M059J (cell line): ENCODE measurements at regions not wholly inside any gene's neighbourhood (a gene's known extent, or its start where the extent isn't known, plus 50 kb on each side); places are given as distances from the start of the nearest gene placed in this dataset.
A peak's percentile ranks its signal among the peaks of the same experiment; 100 is the strongest.
"Not testable (repeated sequence)": the region's sequence is repeated elsewhere in the genome, so short reads cannot be mapped to it uniquely, and the experiment has no call there.

Source experiments
- DNase-seq: peaks from one replicate; pipeline ENCODE4 v3.0.0-alpha.2; 2012; ENCODE audit warnings: low read depth

DNA sequence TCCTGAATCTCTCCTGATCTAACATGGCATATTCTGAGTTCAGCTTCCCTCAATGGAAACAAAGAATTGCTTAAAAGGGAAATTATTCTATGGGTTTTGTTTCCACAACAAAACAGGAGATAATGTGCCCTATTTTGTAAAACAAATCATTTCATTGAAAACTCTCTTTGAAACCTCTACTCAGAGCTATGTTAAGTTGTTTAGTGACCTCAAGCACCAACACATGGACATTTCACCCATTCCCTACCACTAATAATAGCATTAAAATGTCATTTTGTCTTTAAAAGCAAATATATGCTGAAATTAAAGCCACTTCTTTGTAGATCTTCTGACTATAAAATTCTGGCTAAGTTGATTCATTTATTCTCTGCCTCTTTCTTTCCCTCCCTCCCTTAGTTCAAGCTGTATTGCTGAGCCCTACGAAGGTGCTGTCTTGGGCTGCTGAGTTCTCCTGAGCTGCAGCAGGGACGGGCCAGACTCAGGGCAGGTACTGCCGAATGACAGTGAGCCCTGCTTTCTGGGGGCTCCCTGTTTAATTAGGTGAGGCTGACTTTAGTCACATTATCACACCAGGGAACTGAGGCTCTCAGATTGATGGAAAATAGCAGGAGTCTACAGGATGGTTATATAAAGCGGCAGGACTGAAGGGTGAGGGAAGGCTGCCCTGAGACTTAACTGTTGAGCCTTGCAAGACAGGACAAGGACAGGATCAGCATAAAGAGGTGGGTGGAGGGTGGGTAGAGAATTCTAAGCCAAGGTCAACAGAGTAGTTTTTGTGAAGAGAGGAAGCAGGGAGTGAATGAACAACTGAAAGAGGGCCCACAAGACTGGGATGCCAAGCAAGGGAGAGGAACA, 1685.1 kb downstream of the SPATA31A7 start:
- DNase-seq, result not testable (repeated sequence)

DNA sequence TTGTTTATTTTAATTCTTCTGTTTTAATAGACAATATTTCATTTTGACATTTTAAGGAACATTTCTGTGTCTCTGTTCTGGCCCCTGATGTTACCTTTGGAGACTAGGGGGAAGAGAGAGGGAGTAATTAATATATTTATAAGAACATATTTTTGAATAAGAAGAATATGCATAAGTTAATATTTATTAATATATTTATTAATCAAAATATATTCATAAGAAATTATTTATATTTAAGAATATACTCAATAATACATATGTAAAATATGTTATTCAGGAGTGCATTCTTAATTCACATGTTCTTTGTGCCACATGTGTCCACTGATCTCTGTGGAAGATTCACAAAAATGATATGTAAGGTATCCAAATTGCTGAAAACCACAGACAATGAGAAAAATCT, 1687.7 kb downstream of the SPATA31A7 start:
- DNase-seq, result not testable (repeated sequence)

DNA sequence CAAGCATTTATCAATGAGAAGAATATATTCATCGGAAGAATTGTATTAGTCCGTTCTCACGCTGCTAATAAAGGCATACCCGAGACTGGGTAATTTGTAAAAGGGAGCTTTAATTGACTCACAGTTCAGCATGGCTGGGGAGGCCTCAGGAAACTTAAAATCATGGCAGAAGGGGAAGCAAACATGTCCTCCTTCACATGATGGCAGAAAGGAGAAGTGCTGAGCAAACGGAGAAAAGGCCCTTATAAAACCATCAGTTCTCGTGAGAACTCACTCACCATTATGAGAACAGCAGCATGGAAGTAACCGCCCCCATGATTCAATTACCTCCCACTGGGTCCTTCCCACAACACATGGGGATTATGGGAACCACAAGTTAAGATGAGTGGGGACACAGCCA, 1688.2 kb downstream of the SPATA31A7 start:
- not testable (repeated sequence) for DNase-seq

DNA sequence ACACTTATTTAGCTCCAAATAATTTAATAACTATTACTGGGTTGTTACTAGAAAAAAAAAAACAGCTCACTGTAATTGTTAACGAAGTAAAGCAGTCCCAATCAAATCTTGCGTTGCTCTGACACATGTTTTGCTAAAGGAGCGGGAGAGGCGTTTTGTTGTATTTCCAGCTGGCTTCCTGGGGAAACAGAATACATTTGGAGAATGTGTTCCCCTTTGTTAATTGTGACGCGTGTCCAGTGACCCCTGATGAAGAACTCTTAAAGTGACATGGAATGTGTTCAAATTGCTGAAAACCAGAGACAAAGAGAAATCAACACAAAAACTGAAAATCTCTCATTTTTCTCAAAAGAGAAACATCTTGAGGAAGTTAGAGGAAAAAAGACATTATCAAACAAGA, 1690.6 kb downstream of the SPATA31A7 start:
- not testable (repeated sequence) for DNase-seq

DNA sequence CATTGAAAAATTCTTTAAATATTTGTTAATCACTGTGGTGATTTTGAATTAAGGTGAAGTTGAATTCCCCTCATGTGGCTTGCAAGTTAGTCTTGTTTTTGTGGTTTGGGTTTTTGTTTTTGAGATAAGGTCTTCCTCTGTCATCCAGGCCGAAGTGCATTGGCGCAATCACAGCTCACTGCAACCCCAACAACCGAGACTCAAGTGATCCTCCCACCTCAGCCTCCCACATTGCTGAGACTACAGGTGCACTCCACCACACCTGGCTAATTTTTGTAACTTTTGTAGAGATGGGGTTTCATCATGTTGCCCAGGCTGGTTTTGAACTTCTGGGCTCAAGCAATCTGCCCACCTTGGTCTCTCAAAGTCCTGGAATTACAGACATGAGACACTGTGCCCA, 1691.1 kb downstream of the SPATA31A7 start:
- not testable (repeated sequence) for DNase-seq

DNA sequence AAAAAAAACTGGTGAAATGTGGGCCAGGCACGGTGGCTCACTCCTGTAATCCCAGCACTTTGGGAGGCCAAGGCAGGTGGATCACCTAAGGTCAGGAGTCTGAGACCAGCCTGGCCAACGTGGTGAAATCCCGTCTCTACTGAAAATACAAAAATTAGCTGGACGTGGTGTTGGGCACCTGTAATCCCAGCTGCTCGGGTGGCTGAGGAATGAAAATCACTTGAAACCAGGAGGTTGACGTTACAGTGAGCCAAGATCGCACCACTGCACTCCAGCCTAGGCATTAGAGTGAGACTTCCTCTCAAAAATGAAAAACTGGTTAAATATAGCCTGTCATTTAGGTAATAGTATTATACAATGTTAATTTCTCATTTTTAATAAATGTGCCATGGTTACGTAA, 1692.0 kb downstream of the SPATA31A7 start:
- DNase-seq, result not testable (repeated sequence)

DNA sequence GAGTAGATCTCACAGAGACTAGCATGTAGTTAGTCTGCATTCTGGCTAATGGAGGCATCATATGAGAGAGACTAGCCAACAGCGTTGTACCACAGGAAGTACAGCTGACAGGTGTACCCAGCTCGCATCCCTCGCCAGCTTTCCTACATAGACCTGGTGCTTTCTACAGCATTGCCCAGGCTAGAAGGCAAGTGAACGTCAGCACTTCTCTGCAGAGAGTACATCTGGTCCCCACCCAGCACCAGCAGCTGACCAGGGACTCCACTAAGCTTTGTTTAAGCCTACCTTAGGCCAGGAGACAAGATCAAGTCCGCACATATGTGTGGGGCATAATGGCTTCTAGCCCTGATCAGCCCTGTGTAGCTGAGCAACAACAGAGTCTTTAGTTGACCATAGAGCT, 1692.9 kb downstream of the SPATA31A7 start:
- not testable (repeated sequence) for DNase-seq

DNA sequence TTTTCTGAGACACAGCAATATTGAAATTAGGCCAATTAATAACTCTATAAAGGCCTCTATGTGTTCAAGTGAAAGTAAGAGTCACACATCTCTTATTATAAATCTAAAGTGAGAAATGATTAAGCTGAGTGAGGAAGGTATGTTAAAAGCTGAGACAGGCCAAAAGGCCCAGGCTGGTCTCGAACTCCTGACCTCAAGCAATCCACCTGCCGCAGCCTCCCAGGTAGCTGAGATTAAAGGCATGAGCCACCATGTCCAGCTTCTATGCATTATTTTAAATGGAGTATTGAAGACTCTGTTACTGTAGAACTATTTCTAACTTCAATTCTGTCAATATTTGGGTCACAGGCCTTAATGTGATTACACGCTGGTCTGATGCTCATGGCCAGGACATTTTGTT, 1706.9 kb downstream of the SPATA31A7 start:
- not testable (repeated sequence) for DNase-seq

DNA sequence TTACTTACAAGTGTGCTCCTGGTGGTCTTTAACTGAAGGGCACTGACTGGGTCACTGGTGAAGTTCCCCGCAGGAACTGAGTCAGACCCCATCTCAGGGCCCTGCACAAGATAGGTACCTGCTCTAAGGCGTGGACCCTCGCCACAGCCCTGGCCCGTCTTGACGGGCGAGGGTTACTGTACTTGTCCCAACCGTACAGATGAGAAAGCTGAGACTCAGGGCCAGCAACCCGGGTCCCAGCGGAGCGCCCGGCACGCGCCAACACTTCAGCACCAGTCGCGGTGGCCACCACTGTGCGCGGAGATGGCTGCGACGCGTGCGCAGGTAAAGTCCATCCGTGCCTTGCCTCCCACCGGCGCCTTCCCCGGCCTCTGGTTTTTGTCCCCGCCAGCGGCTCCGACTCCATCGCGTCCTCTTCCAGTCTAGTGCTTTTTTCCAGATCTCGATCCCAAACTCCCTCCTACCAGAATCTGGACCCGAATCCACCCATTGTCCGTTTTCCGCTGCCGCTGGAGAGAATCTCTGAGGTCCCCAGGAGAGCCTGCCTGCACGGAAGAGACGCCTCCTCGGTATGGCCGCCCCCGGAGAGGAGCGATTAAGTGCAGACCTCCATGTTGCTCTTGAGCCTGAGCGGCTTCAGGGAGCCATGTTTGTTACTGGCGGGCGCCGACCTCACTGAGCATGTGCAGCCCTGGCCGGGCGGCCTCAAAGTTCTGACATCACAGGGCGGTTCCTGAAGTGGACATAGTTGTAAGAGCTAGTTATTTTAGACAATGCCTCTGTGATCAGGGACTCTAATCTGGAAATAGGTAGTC, 1707.8 kb downstream of the SPATA31A7 start:
- DNase-seq, result peak; percentile 34

DNA sequence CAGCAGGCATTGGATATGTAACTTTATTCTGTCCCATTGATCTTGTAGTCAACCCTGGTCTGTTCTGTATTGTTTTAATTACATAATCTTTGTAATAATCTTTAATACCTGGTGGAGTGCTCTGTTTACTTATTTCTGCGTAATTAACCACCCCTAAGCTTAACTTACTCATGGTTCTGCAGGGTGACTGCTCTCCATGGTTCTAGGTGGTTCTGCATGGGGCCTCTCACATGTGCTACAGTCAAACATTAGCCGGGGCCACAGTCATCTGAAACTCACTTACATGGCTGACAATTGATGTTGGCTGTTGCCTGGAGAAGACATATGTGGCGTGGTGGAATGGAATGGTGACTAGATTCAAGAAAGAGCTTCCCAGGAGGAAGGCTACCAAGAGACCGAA, 1709.8 kb downstream of the SPATA31A7 start:
- not testable (repeated sequence) for DNase-seq

DNA sequence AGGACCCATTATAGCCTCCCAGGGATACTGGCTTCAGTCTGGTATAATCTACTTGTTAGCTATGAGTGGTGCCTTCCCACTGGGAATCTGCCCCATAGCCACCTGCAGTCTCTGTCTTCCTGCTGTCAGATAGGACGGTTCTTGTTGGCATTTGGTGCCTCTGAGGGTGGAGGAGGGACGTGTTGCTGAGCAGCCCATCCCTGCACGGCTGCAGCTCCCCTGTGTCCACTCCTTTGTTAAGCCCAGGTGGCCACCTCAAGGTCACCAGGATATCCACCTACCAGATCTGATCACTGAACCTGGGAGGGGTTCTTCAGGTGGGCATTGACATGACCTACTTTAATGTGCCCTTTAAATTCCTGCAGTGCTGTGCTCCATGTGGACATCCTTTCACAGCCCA, 1714.2 kb downstream of the SPATA31A7 start:
- DNase-seq, result not testable (repeated sequence)

DNA sequence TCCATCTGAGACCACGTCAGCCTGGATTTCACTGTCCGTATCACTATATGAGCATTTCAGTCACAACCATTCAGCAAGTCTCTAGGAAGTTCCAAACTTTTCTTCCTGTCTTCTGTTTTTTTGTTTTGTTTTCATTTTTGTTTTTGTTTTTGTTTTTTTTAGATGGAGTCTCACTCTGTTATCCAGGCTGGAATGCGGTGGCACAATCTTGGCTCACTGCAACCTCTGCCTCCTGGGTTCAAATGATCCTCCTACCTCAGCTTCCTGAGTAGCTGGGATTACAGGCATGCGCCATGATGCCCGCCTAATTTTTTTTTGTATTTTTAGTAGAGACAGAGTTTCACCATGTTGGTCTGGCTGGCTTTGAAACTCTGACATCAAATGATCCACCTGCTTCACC, 1715.9 kb downstream of the SPATA31A7 start:
- not testable (repeated sequence) for DNase-seq

DNA sequence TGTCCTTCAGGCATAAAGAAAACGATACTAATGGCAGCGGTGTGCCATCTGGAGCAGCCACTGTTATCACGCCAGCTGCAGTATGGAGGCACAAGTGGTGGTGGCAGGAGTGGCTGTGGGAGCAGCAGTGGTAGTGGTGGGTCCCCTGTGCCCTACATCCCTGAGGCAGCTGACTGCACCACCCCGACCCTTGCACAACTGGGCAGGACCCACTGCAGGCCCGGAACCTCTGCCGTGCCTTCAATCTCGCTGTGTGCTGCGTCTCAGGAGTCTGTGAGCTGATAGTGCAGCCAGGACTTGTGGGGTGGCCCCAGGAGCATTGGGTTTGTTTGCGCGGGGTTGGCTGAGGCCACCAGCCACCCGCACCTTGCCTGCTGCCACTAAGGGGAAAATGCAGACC, 1718.0 kb downstream of the SPATA31A7 start:
- not testable (repeated sequence) for DNase-seq

DNA sequence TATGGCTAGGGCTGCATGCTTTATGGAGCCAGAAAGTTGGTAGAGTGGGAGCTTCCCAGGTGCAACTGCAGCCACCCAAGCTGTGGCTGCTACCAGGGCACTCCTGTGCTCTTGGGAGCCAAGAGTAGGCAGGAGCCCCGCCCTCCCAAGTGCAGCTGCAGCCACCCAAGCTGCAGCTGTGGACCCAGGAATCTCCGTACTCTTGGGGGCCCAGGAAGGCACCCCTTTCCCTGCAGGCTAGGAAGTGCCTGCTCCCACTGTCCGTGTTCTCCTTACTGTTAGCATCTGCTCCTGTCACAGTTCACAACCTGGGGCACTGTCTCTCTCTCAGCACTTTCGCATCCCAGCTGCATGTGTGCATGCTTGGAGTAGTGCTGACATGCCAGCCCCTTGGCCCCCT, 1718.4 kb downstream of the SPATA31A7 start:
- DNase-seq, result not testable (repeated sequence)

DNA sequence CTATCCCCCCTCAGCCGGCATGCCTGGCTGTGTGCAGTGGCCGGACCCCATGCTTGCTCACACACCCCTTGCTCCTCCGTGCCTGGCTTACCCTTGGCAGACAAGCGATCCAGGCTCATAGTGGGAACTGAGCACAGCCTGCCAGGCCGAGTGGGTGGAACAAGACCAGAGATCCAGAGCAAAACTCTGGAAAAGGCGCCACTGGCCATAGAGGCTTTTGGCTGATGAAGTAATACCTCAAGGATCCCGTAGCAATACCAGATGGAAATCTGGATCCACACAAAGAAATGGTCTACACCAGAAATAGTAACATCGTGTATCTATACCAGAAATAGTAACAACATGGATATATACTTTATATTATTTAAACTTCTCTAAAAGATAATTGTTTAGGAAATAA, 1719.6 kb downstream of the SPATA31A7 start:
- not testable (repeated sequence) for DNase-seq

DNA sequence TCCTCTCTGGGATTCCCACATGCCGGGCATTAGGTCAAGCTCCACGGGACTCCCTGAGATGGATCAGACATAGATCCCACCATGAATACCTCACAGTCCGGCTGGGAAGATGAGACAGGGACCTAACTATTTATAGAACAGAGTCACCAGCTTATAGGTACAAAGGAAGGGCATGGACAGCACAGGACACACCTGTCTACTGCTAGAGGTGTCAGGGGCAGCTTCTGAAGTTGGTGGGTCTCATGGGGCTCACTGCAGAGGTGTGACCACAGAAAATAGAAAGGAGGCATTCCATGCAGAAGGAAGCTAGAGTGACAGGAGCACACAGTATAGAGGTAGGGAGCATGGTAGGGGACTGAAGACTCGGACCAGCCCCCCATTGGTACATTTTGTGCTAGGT, 1722.4 kb downstream of the SPATA31A7 start:
- DNase-seq, result not testable (repeated sequence)

DNA sequence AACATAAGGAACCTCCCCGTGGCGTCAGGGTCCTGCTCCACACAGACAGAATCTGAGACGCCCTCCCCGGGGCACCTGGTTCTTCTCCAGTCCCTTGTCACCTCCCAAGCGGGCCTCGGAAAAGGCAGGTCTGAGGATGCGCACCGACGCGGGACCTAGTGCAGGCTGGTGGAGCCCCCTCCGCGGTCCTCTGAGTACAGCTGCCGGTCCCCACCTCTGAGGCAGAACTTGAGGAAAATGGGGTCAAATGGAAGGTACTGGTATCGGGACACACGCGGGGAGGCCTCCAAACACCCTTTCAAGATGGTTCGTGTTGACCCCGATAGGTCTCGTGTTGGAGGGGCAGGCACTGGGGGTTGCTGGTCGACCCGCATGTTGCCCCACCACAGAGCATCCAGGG, 1725.3 kb downstream of the SPATA31A7 start:
- DNase-seq, result not testable (repeated sequence)

DNA sequence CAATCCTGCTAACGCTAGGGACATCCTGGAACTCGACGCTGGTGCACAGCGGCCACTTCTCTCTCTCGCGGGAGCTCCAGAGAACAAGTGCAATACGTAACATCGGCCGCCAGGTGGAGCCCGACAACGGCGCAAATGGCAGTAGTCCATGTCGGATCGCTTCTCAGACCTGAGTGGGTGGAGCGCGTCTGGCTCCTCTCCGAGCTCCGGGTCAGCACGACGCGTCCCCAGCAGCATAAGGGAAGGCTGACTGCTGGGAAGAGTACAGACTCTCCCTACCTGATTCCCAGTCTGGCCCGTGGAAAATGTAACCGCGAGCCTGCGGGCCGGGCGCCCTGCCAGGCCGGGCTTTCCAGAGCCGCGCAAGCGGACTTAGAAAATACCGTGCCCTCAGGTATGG, 1725.8 kb downstream of the SPATA31A7 start:
- not testable (repeated sequence) for DNase-seq

DNA sequence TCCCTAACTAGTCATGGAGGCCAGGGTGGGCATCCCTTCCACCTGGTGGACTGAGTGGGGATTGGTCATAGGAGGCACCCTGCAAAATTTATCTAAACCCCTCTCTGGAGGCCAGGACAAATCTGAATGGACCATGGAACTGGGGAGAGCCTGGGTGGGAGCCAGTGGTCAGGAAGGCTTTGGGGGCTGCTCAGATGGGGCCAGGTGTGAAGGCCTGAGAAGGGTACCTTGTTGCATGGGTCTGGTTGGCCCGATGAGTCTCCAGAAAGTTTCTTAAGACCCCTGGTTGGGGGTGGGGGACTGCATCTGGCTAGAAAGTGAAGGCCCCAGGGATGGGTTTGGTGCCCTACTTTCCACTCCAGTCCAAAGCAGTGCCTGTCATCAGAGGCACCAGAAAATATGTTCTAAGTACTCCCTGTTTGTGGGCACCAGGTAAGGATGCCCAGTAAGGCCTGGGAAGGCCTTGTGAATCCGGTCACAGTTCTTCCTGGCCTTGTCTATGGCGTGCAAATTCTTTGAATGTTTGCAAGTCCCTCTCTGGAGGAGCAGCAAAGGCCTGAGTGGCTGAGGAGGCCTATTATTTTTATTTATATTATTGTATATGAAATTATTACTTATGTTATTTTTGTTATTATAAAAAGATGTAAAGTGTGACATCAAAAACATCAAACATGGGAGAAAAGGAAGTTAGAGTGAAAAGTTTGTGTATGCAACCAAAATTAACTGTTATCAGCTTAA, 1729.0 kb downstream of the SPATA31A7 start:
- DNase-seq, result not testable (repeated sequence)

DNA sequence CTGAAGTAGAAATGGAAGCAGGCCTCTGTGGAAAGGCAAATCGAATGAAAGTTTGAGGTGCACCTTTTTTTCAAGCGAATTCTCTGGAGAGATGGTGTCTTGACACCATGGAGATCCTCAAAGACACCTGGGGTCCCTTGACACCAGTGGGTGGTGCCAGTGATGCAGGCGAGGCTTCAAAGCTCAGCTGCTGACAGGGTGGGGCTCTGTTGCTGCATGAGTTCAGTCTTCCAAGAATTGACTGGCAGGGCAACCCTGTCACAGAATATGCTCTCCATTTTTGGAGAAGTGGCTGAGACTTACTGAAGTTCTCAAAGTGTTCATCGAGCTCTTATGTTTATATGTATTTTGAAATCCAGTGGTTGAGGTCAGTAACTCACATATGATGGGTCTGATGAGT, 1741.6 kb downstream of the SPATA31A7 start:
- DNase-seq, result not testable (repeated sequence)

DNA sequence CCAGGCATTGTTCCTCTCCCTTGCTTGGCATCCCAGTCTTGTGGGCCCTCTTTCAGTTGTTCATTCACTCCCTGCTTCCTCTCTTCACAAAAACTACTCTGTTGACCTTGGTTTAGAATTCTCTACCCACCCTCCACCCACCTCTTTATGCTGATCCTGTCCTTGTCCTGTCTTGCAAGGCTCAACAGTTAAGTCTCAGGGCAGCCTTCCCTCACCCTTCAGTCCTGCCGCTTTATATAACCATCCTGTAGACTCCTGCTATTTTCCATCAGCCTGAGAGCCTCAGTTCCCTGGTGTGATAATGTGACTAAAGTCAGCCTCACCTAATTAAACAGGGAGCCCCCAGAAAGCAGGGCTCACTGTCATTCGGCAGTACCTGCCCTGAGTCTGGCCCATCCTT, 1763.0 kb downstream of the SPATA31A7 start:
- not testable (repeated sequence) for DNase-seq
